Esophagus muscularis mucosa (tissue), 3 donors: ENCODE measurements at regions not wholly inside any gene's neighbourhood (a gene's known extent, or its start where the extent isn't known, plus 50 kb on each side); places are given as distances from the start of the nearest gene placed in this dataset.

Experiments
- POLR2A ChIP-seq: fragments of 450-650 bp; IDR thresholded peaks from one replicate; pipeline ENCODE4 v1.6.1; 2017; ENCODE audit warnings: antibody characterized with exemption, moderate library complexity, mild to moderate bottlenecking, low read depth
- POLR2AphosphoS5 ChIP-seq, 2 donors: sonication (generic); formaldehyde crosslinking; IDR thresholded peaks; one replicate each; pipeline ENCODE4 v1.6.1; 2017; ENCODE audit warnings: antibody characterized with exemption in 2 of 2
- TF ChIP-seq, protein P1 (sequence below), 3 experiments: fragments of 200-600 bp in 2 of 3; fragments of 450-650 bp in 1 of 3; sonication (generic) in 2 of 3; IDR thresholded peaks; one replicate each; pipeline ENCODE4 v1.5.1; 2017 to 2019; ENCODE audit warnings: antibody characterized with exemption in 3 of 3, mild to moderate bottlenecking in 2 of 3, moderate library complexity in 1 of 3

- TF ChIP-seq, protein P1, sequence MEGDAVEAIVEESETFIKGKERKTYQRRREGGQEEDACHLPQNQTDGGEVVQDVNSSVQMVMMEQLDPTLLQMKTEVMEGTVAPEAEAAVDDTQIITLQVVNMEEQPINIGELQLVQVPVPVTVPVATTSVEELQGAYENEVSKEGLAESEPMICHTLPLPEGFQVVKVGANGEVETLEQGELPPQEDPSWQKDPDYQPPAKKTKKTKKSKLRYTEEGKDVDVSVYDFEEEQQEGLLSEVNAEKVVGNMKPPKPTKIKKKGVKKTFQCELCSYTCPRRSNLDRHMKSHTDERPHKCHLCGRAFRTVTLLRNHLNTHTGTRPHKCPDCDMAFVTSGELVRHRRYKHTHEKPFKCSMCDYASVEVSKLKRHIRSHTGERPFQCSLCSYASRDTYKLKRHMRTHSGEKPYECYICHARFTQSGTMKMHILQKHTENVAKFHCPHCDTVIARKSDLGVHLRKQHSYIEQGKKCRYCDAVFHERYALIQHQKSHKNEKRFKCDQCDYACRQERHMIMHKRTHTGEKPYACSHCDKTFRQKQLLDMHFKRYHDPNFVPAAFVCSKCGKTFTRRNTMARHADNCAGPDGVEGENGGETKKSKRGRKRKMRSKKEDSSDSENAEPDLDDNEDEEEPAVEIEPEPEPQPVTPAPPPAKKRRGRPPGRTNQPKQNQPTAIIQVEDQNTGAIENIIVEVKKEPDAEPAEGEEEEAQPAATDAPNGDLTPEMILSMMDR (IDR thresholded peaks at IDR 0.05) = no peak
- no peak for TF ChIP-seq POLR2A
- TF ChIP-seq POLR2AphosphoS5 (IDR thresholded peaks at IDR 0.05) = no peak
Measured at GRCh38 chr2:36146765-36147164, 208.8 kb upstream of the CRIM1 start.
